ENCODE measurements at regions not wholly inside any gene's neighbourhood (a gene's known extent, or its start where the extent isn't known, plus 50 kb on each side); places are given as distances from the start of the nearest gene placed in this dataset.

DNA sequence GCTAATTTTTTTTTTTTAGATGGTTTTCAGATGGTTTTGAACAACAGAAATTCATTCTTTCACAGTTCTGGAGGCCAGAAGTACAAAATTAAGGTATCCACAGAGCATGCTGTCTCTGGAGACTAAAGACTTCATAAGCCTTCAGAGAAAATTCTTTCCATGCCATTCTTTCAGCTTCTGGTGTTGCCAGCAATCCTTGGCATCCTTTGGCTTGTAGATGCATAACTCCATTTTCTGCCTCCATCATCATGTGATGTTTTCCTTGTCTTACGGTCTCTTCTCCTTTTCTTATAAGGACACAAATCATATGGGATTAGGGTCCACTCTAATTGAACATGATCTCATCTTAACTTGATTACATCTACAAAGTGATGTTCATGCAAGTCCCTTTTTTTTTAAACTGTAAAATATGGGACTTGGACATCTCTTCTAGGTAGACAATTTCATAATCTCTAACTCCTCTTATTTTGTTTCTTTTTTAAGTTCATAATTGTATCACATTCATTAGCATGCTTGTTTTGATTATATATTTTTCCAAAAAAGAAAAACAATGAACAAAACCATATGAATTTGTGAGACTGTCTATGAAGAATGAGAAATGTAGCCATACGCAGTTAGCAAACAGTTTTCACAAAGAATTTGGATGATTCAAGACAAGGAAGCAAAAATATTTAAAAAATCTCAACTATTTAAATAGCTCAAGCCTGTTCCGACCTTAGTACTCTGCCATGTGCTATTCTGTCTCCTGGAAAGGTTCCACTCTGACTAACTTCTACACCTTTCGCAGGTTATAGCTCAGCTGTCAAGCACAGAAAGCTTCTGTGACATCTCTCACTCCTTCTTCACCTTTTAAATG is 53.1 kb upstream of the GIMD1 start:
- no peak for TF ChIP-seq CTCF (IDR thresholded peaks at IDR 0.05; ENCODE audit: extremely low read depth in 1 of 2, insufficient read depth in 1 of 2, low read depth in 1 of 2, low read length in 2 of 2)
- no peak for TF ChIP-seq POLR2A (IDR thresholded peaks at IDR 0.05; ENCODE audit: low read depth, low read length)
- TF ChIP-seq EZH2 (IDR thresholded peaks at IDR 0.05; ENCODE audit: borderline replicate concordance, low read depth, low read length, severe bottlenecking), result no peak
- no peak for TF ChIP-seq POLR2AphosphoS5 (IDR thresholded peaks at IDR 0.05; ENCODE audit: insufficient read depth, low read depth, low read length)
- no peak for TF ChIP-seq GATA2 (IDR thresholded peaks at IDR 0.05; ENCODE audit: insufficient read depth, insufficient read length, low read depth, low read length)
- TF ChIP-seq MYC (IDR thresholded peaks at IDR 0.05; ENCODE audit: low read depth, low read length), result no peak

Data from endothelial cell of umbilical vein (primary cell).